RKO (cell line): ENCODE measurements at regions not wholly inside any gene's neighbourhood (a gene's known extent, or its start where the extent isn't known, plus 50 kb on each side); places are given as distances from the start of the nearest gene placed in this dataset.

Experiments
- DNase-seq: peaks from one replicate; pipeline ENCODE4 v3.0.0-alpha.2; 2016; ENCODE audit warnings: low spot score

DNA sequence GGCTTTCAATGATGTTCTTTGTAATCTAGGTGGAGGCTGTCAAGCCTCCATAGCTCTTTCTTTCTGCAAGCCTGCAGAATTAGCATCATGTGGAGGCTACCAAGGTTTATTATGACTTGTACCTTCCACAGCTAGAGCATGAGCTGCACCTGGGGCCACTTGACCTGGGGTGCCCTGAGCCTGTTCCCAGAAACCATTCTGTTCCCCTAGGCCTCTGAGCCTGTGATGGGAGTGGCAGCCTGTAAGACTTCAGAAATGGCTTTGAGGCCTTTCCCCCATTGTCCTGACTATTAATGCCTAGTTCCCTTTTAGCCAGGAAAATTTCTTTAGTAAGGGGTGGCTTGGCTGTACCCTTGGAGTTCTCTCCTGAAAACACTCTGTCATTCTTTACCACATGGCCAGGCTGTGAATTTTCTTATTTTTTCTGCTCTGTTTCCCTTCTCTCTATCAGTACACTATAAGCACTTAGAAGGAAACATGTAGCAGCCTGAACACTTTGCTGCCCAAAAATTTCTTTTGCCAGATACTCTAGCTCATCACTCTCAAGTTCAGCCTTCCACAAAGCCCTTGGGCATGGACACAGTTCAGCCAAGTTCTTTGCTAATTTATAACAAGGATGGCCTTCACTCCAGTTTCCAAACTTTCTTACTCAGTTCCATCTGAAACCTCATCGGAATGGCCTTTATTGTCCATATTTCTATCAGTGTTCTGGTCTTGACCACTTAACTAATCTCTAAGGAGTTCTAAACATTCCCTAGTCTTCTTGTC, 61.4 kb upstream of the NR3C1 start:
- DNase-seq, result no peak

DNA sequence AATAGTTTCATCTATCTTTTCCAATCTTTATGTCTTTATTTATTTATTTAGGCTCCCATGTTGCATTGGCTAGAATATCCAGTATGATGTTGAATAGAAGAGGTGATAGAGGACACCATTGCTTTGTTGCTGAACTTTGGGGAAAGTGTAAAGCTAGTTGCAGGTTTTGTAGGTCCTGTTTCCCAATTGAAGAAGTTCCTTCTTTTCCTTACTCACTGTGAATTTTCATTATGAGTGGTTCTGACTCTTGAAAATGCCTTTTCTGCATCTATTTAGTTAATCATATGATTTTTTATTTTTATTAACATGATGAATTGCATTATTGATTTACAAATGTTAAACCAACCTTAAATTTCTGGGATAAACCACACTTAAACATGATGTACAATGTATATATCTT, 58.9 kb upstream of the NR3C1 start:
- DNase-seq, result no peak

DNA sequence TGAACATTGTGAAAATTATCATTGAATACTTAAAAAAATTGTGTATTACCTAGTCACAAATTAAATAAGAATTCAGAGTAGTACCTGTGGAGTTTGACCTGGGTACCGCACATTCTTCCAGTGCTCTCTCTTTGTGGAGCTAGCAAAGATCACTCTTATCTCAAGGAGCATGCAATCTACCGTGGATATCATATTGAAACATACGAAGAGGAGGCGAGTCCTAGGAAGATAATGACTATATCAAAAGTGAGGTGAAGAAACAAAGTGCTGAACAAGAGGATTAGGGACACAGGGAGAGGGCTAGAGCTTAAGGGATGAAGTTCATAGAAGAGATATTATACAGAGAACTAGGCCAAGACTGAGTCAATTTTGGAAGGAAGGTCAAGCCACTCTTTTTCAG, 55.9 kb upstream of the NR3C1 start:
- no peak for DNase-seq

DNA sequence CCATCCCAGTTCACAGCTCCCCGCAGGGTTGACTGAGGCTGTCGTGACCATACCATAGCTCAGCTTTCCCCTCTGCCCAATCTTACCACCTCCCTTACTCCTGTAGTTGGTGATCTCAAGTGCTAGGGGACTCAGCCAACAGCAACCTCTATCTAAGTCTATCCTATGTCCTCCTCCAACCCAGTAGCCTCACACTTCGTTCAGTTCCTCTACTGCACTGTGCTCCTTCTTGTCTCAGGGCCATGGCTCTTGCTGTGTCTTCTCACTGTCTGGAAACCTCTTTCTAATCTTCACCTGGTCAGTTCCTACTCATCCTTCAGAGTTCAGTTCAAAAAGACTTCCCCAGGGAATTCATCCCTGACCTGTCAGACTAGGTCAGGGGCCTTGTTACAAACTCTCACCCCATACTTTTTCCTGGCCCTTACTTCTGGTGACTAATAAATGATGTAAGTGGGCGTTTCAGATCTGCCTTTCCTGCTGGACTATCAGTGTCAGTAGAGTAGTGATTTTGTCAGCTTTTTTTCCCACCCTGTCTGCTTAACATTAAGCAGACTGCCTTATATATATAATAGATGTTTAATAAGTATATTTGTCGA, 53.6 kb upstream of the NR3C1 start:
- peak; percentile 17 for DNase-seq

DNA sequence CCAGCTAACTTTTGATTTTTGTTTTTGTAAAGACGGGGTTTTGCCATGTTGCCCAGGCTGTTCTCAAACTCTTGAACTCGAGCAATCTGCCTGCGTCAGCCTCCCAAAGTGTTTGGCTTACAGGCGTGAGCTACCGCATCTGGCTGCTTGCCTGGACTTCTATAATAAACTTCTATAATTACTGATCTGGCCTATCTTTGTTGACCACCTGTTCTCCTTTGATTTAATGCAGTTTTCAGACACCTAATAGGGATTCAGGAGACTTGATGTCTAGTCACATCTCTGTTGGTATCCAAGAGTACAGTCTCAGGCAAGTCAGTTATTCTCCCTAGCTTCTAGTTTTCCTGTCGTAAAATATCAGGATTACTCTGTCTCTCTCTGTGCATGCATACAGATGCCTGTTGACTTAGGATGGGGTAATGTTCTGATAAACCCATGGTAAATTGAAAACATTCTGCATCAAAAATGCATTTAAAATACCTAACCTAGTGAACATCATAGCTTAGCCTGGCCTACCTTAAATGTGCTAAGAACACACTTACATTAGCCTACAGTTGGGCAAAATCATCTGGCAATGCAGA, 51.5 kb upstream of the NR3C1 start:
- no peak for DNase-seq

DNA sequence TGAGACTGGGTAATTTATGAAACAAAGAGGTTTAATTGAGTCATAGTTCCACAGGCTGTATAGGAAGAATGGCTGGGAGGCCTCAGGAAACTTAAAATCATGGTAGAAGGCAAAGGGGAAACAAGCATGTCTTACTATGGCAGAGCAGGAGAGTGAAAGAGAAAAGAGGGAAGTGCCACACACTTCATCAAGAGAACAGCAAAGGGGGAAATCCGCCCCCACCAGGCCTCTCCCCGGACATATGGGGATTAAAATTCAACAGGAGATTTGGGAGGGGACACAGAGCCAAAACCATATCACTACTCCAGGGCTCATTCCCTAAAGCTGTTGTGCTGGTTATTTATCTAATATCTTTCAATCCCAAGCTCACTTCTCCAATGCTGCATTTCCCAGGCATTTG, 50.2 kb upstream of the NR3C1 start:
- no peak for DNase-seq
